Common myeloid progenitor, CD34-positive (primary cell): ENCODE measurements at regions not wholly inside any gene's neighbourhood (a gene's known extent, or its start where the extent isn't known, plus 50 kb on each side); places are given as distances from the start of the nearest gene placed in this dataset.
"Not testable (repeated sequence)": the region's sequence is repeated elsewhere in the genome, so short reads cannot be mapped to it uniquely, and the experiment has no call there.

Experiments
- CTCF ChIA-PET: fragments of 350-600 bp; sonication (Branson Sonifier 250); formaldehyde crosslinking; loops from one replicate; lab custom pipeline; 2021; ENCODE audit warnings: antibody characterized with exemption; lab: Charles Lee
- POLR2A ChIA-PET: fragments of 350-600 bp; sonication (Branson Sonifier 250); formaldehyde crosslinking; loops from one replicate; lab custom pipeline; 2021; ENCODE audit warnings: antibody characterized with exemption; lab: Charles Lee
- DNase-seq, 3 donors: peaks; one replicate each; pipeline versions ENCODE4 v3.0.0 to v3.0.0-alpha.2; 2013
- H3K27ac ChIP-seq, 2 experiments: 1 replicate in 1 of 2; 2 replicates in 1 of 2; pipeline ENCODE4 v1.7.0; 2013; ENCODE audit warnings: inconsistent platforms in 2 of 2, low read length in 2 of 2, mild to moderate bottlenecking in 2 of 2, low read depth in 1 of 2, moderate library complexity in 1 of 2; ENCODE audit not compliant: severe bottlenecking in 2 of 2, insufficient read depth in 1 of 2, poor library complexity in 1 of 2
- H3K27me3 ChIP-seq, 5 experiments: replicated peaks in 2 of 5; 1 replicate in 3 of 5; 2 replicates in 2 of 5; pipeline versions ENCODE4 v1.6.1 to v1.7.0; 2013; ENCODE audit warnings: low read length in 4 of 5, mild to moderate bottlenecking in 2 of 5, moderate library complexity in 2 of 5, inconsistent platforms in 1 of 5; ENCODE audit not compliant: insufficient read depth in 5 of 5, control insufficient read depth in 4 of 5
- H3K36me3 ChIP-seq, 4 experiments: 1 replicate in 2 of 4; 2 replicates in 2 of 4; pipeline versions ENCODE4 v1.6.1 to v1.7.0; 2013; ENCODE audit warnings: low read length in 3 of 4, control low read depth in 1 of 4, mild to moderate bottlenecking in 1 of 4; ENCODE audit not compliant: control insufficient read depth in 4 of 4, insufficient read depth in 4 of 4
- H3K4me1 ChIP-seq, 4 experiments: 1 replicate in 3 of 4; 2 replicates in 1 of 4; pipeline versions ENCODE4 v1.6.1 to v1.7.1; 2013; ENCODE audit warnings: low read length in 3 of 4, mild to moderate bottlenecking in 3 of 4, control low read depth in 1 of 4, inconsistent platforms in 1 of 4, moderate library complexity in 1 of 4; ENCODE audit not compliant: control insufficient read depth in 4 of 4, insufficient read depth in 4 of 4; ENCODE audit errors: control extremely low read depth in 1 of 4
- H3K4me3 ChIP-seq, 7 experiments: 1 replicate in 4 of 7; 2 replicates in 3 of 7; pipeline versions ENCODE4 v1.5.1 to v1.7.0; 2013; ENCODE audit warnings: mild to moderate bottlenecking in 7 of 7, low read length in 6 of 7, moderate library complexity in 6 of 7, inconsistent platforms in 2 of 7, low read depth in 2 of 7, control low read depth in 1 of 7; ENCODE audit not compliant: insufficient read depth in 4 of 7, control insufficient read depth in 1 of 7; ENCODE audit errors: extremely low read depth in 1 of 7
- H3K9me3 ChIP-seq, 5 experiments: 1 replicate in 4 of 5; 2 replicates in 1 of 5; pipeline versions ENCODE4 v1.6.1 to v1.7.1; 2013; ENCODE audit warnings: low read length in 4 of 5, mild to moderate bottlenecking in 2 of 5, inconsistent platforms in 1 of 5, low read depth in 1 of 5, moderate library complexity in 1 of 5; ENCODE audit not compliant: control insufficient read depth in 4 of 5, insufficient read depth in 2 of 5; ENCODE audit errors: control extremely low read depth in 1 of 5
- WGBS: methylation state at CpG from one replicate; pipeline ENCODE4 v1.1.5; 2013; ENCODE audit not compliant: insufficient coverage; 5-methylcytosine and 5-hydroxymethylcytosine counted together

DNA sequence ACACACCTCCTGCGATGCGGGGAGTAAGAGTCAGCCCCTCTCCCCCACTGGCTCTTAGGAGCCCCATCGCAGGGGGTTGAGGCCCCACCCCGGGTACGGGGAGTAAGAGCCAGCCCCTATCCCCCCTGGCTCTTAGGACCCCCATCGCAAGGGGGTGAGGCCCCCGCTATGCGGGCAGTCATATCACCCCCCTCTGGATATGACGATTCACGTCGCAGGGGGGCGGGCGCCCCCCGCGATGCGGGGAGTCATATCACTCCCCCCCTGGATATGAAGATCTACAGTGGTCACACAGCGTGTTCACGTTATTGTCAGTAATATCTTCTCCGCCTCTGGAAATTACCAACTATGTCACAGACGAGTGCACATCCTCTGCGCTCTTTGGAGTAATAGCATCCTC is 61.1 kb downstream of the DEFB131A start:
- H3K9me3 ChIP-seq, H3K27me3 ChIP-seq, CTCF ChIA-PET, H3K27ac ChIP-seq, H3K4me3 ChIP-seq, DNase-seq, H3K4me1 ChIP-seq, POLR2A ChIA-PET, H3K36me3 ChIP-seq: not testable (repeated sequence)
- WGBS: 96% methylated on average over 4 of the region's 21 CpGs

DNA sequence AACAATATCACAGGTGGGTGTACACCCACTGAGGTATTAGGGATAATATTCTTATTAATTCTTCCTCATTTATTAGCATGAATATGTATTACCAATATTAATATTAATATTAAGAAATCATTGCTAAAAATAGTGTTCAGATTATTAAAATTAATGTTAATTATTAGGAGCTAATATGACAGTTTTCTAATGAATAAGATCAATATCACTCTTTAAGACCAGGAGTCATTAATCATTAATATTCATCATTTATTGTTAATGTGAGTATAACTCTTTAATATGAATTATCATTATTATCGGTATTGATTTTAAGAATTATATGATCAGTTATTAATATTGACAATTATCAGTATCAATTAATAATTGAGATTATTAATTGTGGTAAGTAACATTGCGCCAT is 62.5 kb downstream of the DEFB131A start:
- H3K27ac ChIP-seq, H3K4me1 ChIP-seq, CTCF ChIA-PET, H3K9me3 ChIP-seq, H3K36me3 ChIP-seq, DNase-seq, H3K27me3 ChIP-seq, H3K4me3 ChIP-seq, POLR2A ChIA-PET: not testable (repeated sequence)
- WGBS: no CpG with 5 or more reads among the region's 2 CpGs

GRCh38 chr4:9512941-9513340 is 68.7 kb downstream of the DEFB131A start:
- DNase-seq, H3K27ac ChIP-seq, CTCF ChIA-PET, POLR2A ChIA-PET, H3K4me3 ChIP-seq, H3K9me3 ChIP-seq, H3K4me1 ChIP-seq, H3K36me3 ChIP-seq, H3K27me3 ChIP-seq: not testable (repeated sequence)
- 100% methylated on average over 1 of the region's 12 CpGs for WGBS

DNA sequence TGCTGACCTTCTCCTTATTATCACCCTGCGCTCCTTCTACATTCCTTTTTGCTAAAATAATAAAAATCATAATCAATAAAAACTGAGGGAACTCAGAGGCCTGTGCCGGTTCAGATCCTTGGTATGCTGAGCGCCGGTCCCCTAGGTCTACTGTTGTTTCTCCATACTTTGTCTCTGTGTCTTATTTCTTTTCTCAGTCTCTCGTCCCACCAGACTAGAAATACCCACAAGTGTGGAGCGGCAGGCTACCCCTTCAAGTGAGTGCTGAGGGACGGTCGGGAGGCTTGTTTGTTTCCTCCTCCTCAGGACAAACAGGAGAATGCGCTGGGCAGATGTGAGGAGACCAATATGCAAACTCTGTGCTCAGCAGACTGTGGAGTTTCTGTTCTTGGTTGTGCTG is 75.4 kb downstream of the DEFB131A start:
- H3K36me3 ChIP-seq, H3K4me1 ChIP-seq, H3K9me3 ChIP-seq, H3K27ac ChIP-seq, DNase-seq, POLR2A ChIA-PET, H3K4me3 ChIP-seq, H3K27me3 ChIP-seq, CTCF ChIA-PET: not testable (repeated sequence)
- 100% methylated on average over 3 of the region's 9 CpGs for WGBS

GRCh38 chr4:9522903-9523302 is 78.7 kb downstream of the DEFB131A start:
- DNase-seq, H3K9me3 ChIP-seq, POLR2A ChIA-PET, H3K27ac ChIP-seq, H3K27me3 ChIP-seq, H3K36me3 ChIP-seq, H3K4me1 ChIP-seq, CTCF ChIA-PET, H3K4me3 ChIP-seq: not testable (repeated sequence)
- no CpG with 5 or more reads among the region's 1 CpG for WGBS

- DNase-seq, H3K36me3 ChIP-seq, CTCF ChIA-PET, H3K27me3 ChIP-seq, H3K4me1 ChIP-seq, H3K9me3 ChIP-seq, H3K27ac ChIP-seq, POLR2A ChIA-PET, H3K4me3 ChIP-seq: not testable (repeated sequence)
- WGBS: 97% methylated on average over 16 of the region's 18 CpGs
Measured at GRCh38 chr4:9524406-9524805, 80.2 kb downstream of the DEFB131A start.

DNA sequence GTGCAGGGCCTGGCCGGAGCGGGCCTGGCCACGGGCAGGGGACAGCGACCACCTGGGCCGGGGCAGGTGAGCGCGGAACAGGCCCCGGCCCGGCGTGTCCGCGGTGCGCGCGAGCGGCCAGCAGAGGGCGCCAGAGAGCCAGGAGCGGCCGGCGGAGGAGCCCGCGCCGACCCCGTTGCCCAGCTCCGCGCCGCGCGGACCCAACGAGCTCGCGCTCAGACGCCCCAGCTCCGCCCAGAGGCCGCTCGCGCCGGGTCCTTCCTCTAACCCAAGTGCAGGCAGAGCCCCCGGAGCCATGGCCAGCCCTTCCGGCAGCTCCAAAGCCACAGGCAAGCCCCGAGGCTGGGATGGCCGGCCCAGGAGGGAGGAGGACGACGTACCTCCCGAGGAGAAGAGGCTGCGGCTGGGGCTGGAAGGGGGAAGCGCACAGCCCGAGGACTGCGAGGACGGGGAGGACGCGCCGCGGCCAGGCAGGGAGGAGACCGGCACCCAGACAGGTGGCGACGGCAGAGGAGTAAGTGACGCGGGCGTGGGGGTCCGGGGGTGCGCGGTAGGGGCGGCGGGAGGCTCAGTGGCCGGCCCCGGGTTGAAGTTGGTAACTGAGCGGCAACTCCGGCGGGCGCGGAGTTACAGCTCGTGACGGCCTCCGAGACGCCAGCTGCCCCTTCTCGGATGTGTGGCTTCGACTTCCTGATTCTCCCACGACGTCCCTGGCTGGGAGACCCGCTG is 88.1 kb downstream of the DEFB131A start:
- ChIA-PET POLR2A (interaction anchor here (0.7 to 1.3 kb wide), 2 partner anchors 9 to 102 kb away, joined by 4 read pairs; no protein-coding TSS in a partner anchor), CTCF (interaction anchor here (0.6 to 1.1 kb wide), 8 partner anchors 36 to 482 kb away, joined by 3 to 4 read pairs (median 4); no protein-coding TSS in a partner anchor)
- WGBS: under 1% methylated on average over 77 of the region's 81 CpGs

More for the DNA sequence above, 88.1 kb downstream of the DEFB131A start:
- H3K27ac ChIP-seq, H3K36me3 ChIP-seq, H3K9me3 ChIP-seq, H3K27me3 ChIP-seq: not testable (repeated sequence)
- DNase-seq: peak; percentile 80 to 89 (median 88)
- Histone ChIP-seq H3K4me1 (peaks cover 0 to 14% (median 6%) of the 10 kb centered on the region in 4 experiments), H3K4me3 (peak overlapping the region; percentile 39 to 80 (median 68))
